Stimulated activated CD4-positive, alpha-beta T cell treated with anti-CD3 and anti-CD28 coated beads, Interleukin-15, amount 100 ng/mL, for 24 hours (primary cell): ENCODE measurements at regions not wholly inside any gene's neighbourhood (a gene's known extent, or its start where the extent isn't known, plus 50 kb on each side); places are given as distances from the start of the nearest gene placed in this dataset.
A peak's percentile ranks its signal among the peaks of the same experiment; 100 is the strongest.
"Not testable (repeated sequence)": the region's sequence is repeated elsewhere in the genome, so short reads cannot be mapped to it uniquely, and the experiment has no call there.

Experiments used
- DNase-seq: peaks from one replicate; pipeline ENCODE4 v3.0.0-alpha.2; 2020

DNA sequence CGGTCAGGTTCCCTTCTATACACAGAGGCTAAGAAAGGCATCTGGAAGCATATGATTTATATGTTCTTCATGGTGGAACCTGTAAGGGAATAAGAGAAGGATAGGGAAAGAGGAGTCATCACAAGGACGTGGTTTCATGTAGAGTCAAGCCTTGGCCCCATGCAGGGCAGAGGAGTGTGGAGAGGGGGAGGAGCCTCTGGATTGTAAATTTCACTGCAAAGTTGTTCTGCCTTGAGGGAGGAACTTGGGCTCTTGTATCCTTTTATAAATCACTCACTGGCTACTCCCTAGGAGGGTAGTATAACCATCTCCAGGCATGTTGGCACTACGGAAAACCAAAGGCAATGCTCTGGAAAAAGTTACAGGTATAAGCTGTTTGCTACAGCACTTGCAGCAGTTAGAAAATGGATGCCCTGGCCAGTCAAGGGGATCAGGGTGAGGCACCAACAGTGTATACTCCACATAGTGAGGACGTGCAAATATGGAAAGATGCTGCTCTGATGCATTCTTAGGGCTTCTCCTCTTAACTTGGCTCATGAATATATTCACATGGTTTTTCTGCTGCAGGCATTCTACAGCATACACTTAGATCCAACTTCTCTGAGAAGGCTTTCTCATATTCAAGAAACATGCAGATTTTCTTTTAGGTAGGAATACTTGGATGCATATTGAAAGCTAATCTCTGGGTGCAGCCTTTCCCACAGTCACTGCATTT is 60.3 kb upstream of the ZNF81 start:
- DNase-seq, result no peak

DNA sequence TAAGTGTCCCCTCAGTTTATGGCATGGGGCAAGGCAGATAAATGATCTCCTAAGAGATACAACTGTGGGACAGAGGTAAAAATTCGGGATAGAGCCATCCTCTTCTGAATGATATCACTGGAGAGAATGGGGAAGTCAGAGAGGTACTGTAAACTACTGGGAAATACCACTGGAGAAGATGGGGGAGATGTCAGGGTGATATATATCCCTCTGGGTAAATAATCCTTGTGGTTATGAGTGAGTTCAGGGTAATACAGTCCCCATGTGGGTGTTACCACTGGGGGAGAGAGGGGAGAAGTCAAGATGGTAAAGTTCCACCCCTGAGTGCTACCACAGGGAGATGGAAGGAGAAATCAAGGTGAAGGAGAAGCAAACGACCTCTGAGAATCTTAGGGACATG is 63.9 kb upstream of the ZNF81 start:
- no peak for DNase-seq

DNA sequence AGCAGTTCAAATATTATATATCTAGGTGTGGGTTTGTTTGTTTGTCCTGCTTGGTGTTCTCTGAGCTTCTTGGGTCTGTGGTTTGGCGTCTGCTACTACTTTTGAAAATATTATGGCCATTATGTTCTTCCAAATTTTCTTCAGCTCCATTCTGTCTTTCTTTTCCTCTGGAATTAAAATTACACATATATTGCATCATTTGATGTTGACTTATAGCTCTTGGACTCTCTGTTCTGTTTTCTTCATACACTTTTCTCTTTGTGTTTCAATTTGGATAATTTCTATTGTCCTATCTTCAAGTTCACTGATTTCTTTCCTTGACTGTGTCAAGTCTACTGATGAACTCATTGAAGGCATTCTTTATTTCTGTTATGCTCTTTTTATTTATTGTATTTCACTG is 65.2 kb upstream of the ZNF81 start:
- no peak for DNase-seq

GRCh38 chrX:47762826-47763225 is 73.9 kb upstream of the ZNF81 start:
- not testable (repeated sequence) for DNase-seq

- DNase-seq, result no peak
Measured at GRCh38 chrX:47752685-47753084, 84.0 kb upstream of the ZNF81 start.

GRCh38 chrX:47751670-47752069 is 85.0 kb upstream of the ZNF81 start:
- peak; percentile 57 for DNase-seq

- no peak for DNase-seq
Measured at GRCh38 chrX:47749185-47749967, 87.3 kb upstream of the ZNF81 start.

GRCh38 chrX:47748576-47748975 is 88.1 kb upstream of the ZNF81 start:
- no peak for DNase-seq

DNA sequence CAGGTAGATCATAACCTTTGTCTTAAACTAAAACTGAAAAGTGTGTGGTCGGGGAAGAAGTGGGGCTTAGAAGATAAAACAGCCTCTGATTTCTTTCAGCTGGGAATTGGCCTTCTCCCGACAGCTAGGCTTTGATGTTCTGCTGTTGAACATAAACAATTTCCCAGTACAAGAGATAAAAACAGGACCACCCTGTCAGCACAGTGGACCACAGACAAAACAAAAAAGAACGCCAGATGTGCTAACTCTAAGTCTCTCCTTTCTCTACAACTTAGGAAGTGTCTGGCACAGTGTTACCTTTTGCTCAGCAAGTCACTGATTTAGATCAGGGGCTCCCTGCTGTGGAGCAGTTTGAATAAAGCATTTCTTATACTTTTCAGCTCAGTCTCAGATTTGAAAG is 87.5 kb upstream of the UXT start:
- DNase-seq, result no peak

GRCh38 chrX:47745416-47745815 is 86.4 kb upstream of the UXT start:
- DNase-seq, result no peak

DNA sequence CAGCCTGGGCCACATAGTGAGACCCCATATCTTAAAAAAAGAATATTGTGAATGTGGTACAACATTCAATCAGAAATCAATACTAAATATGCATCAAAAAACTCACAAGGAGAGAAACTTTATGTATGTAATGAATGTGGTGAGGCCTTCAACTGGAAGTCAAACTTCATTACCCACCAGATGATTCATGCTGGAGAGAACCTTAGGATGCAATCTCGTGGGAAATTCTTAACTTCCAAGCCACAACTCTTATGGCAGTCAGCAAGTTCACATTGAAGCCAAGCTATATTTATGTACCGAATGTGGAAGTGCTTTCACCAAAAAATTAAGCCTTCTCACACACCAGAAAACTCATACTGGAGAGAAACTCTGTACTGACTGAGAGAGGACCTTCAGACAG is 84.5 kb upstream of the UXT start:
- DNase-seq, result no peak

GRCh38 chrX:47738870-47739269 is 79.9 kb upstream of the UXT start:
- not testable (repeated sequence) for DNase-seq

GRCh38 chrX:47723689-47724088 is 64.7 kb upstream of the UXT start:
- peak; percentile 39 for DNase-seq

GRCh38 chrX:47723083-47723482 is 64.1 kb upstream of the UXT start:
- DNase-seq, result no peak

DNA sequence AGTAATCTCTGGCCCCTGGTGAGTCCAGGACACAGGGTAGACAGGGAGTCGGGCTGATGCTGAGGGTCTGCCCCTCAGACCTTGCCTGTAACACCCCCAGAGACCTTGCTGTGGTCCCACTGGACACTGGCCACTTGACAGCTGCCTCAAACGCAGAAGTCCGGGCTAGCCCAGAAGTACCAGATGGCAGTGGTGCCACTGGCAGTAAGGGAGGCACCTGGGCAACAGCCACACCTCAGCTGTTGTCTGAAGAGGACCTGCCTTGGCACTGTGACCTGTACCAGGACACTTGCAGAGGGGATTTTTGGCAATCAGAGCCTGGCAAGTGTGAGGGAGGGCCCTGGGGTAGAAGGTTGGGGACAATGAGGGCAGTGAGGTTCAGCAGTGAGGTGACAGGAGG is 63.3 kb upstream of the UXT start:
- DNase-seq, result no peak

DNA sequence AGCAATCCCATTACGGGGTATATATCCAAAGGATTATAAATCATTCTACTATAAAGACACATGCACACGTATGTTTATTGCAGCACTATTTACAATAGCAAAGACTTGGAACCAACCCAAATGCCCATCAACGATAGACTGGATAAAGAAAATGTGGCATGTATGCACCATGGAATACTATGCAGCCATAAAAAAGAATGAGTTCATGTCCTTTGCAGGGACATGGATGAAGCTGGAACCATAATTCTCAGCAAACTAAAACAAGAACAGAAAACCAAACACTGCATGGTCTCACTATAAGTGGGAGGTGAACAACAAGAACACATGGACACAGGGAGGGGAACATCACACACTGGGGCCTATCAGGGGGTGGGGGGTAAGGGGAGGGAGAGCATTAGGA is 56.1 kb upstream of the UXT start:
- DNase-seq, result not testable (repeated sequence)

- not testable (repeated sequence) for DNase-seq
Measured at GRCh38 chrX:47712675-47713074, 53.7 kb upstream of the UXT start.

GRCh38 chrX:47710252-47710651 is 51.3 kb upstream of the UXT start:
- DNase-seq, result no peak
